Neural cell (in vitro differentiated cells): ENCODE measurements at regions not wholly inside any gene's neighbourhood (a gene's known extent, or its start where the extent isn't known, plus 50 kb on each side); places are given as distances from the start of the nearest gene placed in this dataset.

Source experiments
- H2AFZ ChIP-seq: fragments of 200-600, 300-800 bp; sonication (generic), shearing (Covaris generic); 2 replicates; pipeline ENCODE4 v1.6.0; 2014; ENCODE audit warnings: low read depth, mild to moderate bottlenecking, antibody characterized with exemption, low read length, moderate library complexity
- H3F3A ChIP-seq: fragments of 200-600 bp; shearing (Covaris generic); 2 replicates; pipeline ENCODE4 v1.6.1; 2016; ENCODE audit warnings: mild to moderate bottlenecking, moderate library complexity, mixed read lengths, antibody characterized with exemption, low read length; ENCODE audit not compliant: insufficient read depth, poor library complexity, severe bottlenecking
- H3K27ac ChIP-seq: fragments of 200-600, 300-800 bp; sonication (generic), shearing (Covaris generic); 2 replicates; pipeline ENCODE4 v1.5.1; 2014; ENCODE audit warnings: mild to moderate bottlenecking, low read length, moderate library complexity
- H3K27me3 ChIP-seq: fragments of 300-800, 200-600 bp; sonication (generic), shearing (Covaris generic); 2 replicates; pipeline ENCODE4 v1.6.0; 2014; ENCODE audit warnings: mild to moderate bottlenecking, low read depth, low read length, moderate library complexity; ENCODE audit not compliant: insufficient read depth
- H3K36me3 ChIP-seq: fragments of 300-800, 200-600 bp; sonication (generic), shearing (Covaris generic); 2 replicates; pipeline ENCODE4 v1.5.1; 2014; ENCODE audit warnings: mild to moderate bottlenecking, antibody characterized with exemption, low read length, moderate library complexity; ENCODE audit not compliant: insufficient read depth
- H3K4me2 ChIP-seq: fragments of 300-800, 200-600 bp; sonication (generic), shearing (Covaris generic); 2 replicates; pipeline ENCODE4 v1.6.0; 2014; ENCODE audit warnings: mild to moderate bottlenecking, low read length
- H3K4me3 ChIP-seq: fragments of 300-800, 200-600 bp; sonication (generic), shearing (Covaris generic); 2 replicates; pipeline ENCODE4 v1.5.1; 2014; ENCODE audit warnings: mild to moderate bottlenecking, low read length, moderate library complexity
- H3K79me2 ChIP-seq: fragments of 200-600 bp; shearing (Covaris generic); replicated peaks from 2 replicates; pipeline ENCODE4 v1.6.0; 2014; ENCODE audit warnings: mild to moderate bottlenecking, low read length, moderate library complexity; ENCODE audit not compliant: insufficient read depth
- H3K9ac ChIP-seq: fragments of 300-800, 200-600 bp; sonication (generic), shearing (Covaris generic); 2 replicates; pipeline ENCODE4 v1.6.1; 2016; ENCODE audit warnings: mild to moderate bottlenecking, low read length, mixed read lengths
- H3K9me2 ChIP-seq: fragments of 200-600 bp; shearing (Covaris generic); 2 replicates; pipeline ENCODE4 v1.6.1; 2016; ENCODE audit warnings: mild to moderate bottlenecking, low read length, mixed read lengths; ENCODE audit not compliant: insufficient read depth
- H3K9me3 ChIP-seq: fragments of 200-600, 300-800 bp; sonication (generic), shearing (Covaris generic); 2 replicates; pipeline ENCODE4 v1.6.1; 2016; ENCODE audit warnings: mild to moderate bottlenecking, mixed run types, low read length, moderate library complexity, mixed read lengths
- H4K20me1 ChIP-seq: fragments of 200-600 bp; shearing (Covaris generic); 2 replicates; pipeline ENCODE4 v1.6.1; 2016; ENCODE audit warnings: mild to moderate bottlenecking, mixed run types; ENCODE audit not compliant: insufficient read depth
- CTCF ChIP-seq: fragments of 450-650 bp; IDR thresholded peaks from 2 replicates; pipeline ENCODE4 v1.5.1; 2014; ENCODE audit warnings: antibody characterized with exemption, mild to moderate bottlenecking, moderate library complexity; ENCODE audit not compliant: poor library complexity, severe bottlenecking
- EP300 ChIP-seq: fragments of 450-650 bp; conservative IDR thresholded peaks from 2 replicates; pipeline ENCODE4 v1.6.1; 2014; ENCODE audit warnings: antibody characterized with exemption, mild to moderate bottlenecking, moderate library complexity; ENCODE audit not compliant: poor library complexity, severe bottlenecking
- EZH2 ChIP-seq: fragments of 200-600, 300-800 bp; shearing (Covaris generic), sonication (generic); IDR thresholded peaks from 2 replicates; pipeline ENCODE4 v1.6.1; 2014; ENCODE audit warnings: antibody characterized with exemption, low read length, borderline replicate concordance, mild to moderate bottlenecking; ENCODE audit not compliant: insufficient read depth, poor library complexity, severe bottlenecking
- MXI1 ChIP-seq: fragments of 450-650 bp; conservative IDR thresholded peaks from 2 replicates; pipeline ENCODE4 v1.6.1; 2014; ENCODE audit warnings: antibody characterized with exemption, mild to moderate bottlenecking; ENCODE audit not compliant: poor library complexity, severe bottlenecking
- POLR2AphosphoS5 ChIP-seq: IDR thresholded peaks from 2 replicates; pipeline ENCODE4 v1.6.1; 2012
- RAD21 ChIP-seq: fragments of 450-650 bp; conservative IDR thresholded peaks from 2 replicates; pipeline ENCODE4 v1.6.1; 2014; ENCODE audit warnings: antibody characterized with exemption, mild to moderate bottlenecking, moderate library complexity
- REST ChIP-seq: IDR thresholded peaks from 2 replicates; pipeline ENCODE4 v1.6.1; 2012; ENCODE audit warnings: borderline replicate concordance
- SMC3 ChIP-seq: fragments of 450-650 bp; conservative IDR thresholded peaks from 2 replicates; pipeline ENCODE4 v1.6.1; 2014; ENCODE audit warnings: antibody characterized with exemption, mild to moderate bottlenecking, moderate library complexity; ENCODE audit not compliant: poor library complexity
- TAF1 ChIP-seq: IDR thresholded peaks from 2 replicates; pipeline ENCODE4 v1.6.1; 2012; ENCODE audit warnings: low read depth

GRCh38 chr12:65535946-65536345 is 257.5 kb downstream of the MSRB3 start:
- H3K79me2 ChIP-seq, result no peaks in the 10 kb centered on the region
- no peak overlapping the region for H2AFZ ChIP-seq
- H3K4me3 ChIP-seq, result no peak overlapping the region
- no peak overlapping the region for H3K4me2 ChIP-seq
- TF ChIP-seq REST (no peak), EZH2 (no peak), EP300 (no peak), SMC3 (no peak), RAD21 (no peak), MXI1 (no peak), CTCF (no peak), TAF1 (no peak), POLR2AphosphoS5 (no peak)
- no peaks in the 10 kb centered on the region for H3K27me3 ChIP-seq
- H3K9ac ChIP-seq, result no peak overlapping the region
- no peaks in the 10 kb centered on the region for H3K9me2 ChIP-seq
- H4K20me1 ChIP-seq, result no peaks in the 10 kb centered on the region
- H3K27ac ChIP-seq, result no peak overlapping the region
- no peaks in the 10 kb centered on the region for H3K36me3 ChIP-seq
- H3F3A ChIP-seq, result no peaks in the 10 kb centered on the region
- H3K9me3 ChIP-seq, result no peaks in the 10 kb centered on the region

GRCh38 chr12:65536351-65536750 is 257.9 kb downstream of the MSRB3 start:
- Histone ChIP-seq H3K9me2 (no peaks in the 10 kb centered on the region), H4K20me1 (no peaks in the 10 kb centered on the region), H3F3A (no peaks in the 10 kb centered on the region), H3K27ac (no peak overlapping the region), H3K27me3 (no peaks in the 10 kb centered on the region), H3K9ac (no peak overlapping the region), H3K79me2 (no peaks in the 10 kb centered on the region), H3K9me3 (no peaks in the 10 kb centered on the region), H2AFZ (no peak overlapping the region), H3K4me3 (no peak overlapping the region), H3K36me3 (no peaks in the 10 kb centered on the region), H3K4me2 (no peak overlapping the region)
- TF ChIP-seq POLR2AphosphoS5 (no peak), MXI1 (no peak), EP300 (no peak), EZH2 (no peak), CTCF (no peak)
